CD14-positive monocyte (primary cell): ENCODE measurements at regions not wholly inside any gene's neighbourhood (a gene's known extent, or its start where the extent isn't known, plus 50 kb on each side); places are given as distances from the start of the nearest gene placed in this dataset.

Experiments
- DNase-seq, 3 donors: peaks; one replicate each; pipeline ENCODE4 v3.0.0-alpha.2; 2011 to 2022
- H2AFZ ChIP-seq: 2 replicates; pipeline ENCODE4 v1.6.0; 2012; ENCODE audit warnings: mild to moderate bottlenecking, low read depth, low read length, inconsistent platforms; ENCODE audit not compliant: insufficient read depth, poor library complexity, severe bottlenecking
- H3K27ac ChIP-seq, 2 donors: 1 replicate in 1 of 2; 2 replicates in 1 of 2; pipeline ENCODE4 v1.5.1; 2012 to 2013; ENCODE audit warnings: low read length in 2 of 2, control low read depth in 1 of 2, inconsistent platforms in 1 of 2, low read depth in 1 of 2, mild to moderate bottlenecking in 1 of 2
- H3K27me3 ChIP-seq, 2 donors: one replicate each; pipeline versions ENCODE4 v1.6.0 to v1.6.1; 2011 to 2013; ENCODE audit warnings: low read length in 2 of 2; ENCODE audit not compliant: control insufficient read depth in 2 of 2, insufficient read depth in 2 of 2
- H3K36me3 ChIP-seq, 2 donors: replicated peaks in 1 of 2; 1 replicate in 1 of 2; 2 replicates in 1 of 2; pipeline versions ENCODE4 v1.5.1 to v1.6.1; 2012 to 2013; ENCODE audit warnings: low read length in 2 of 2, control low read depth in 1 of 2, inconsistent platforms in 1 of 2, mild to moderate bottlenecking in 1 of 2; ENCODE audit not compliant: insufficient read depth in 2 of 2, control insufficient read depth in 1 of 2
- H3K4me1 ChIP-seq, 2 donors: 1 replicate in 1 of 2; 2 replicates in 1 of 2; pipeline versions ENCODE4 v1.5.1 to v1.6.1; 2012 to 2013; ENCODE audit warnings: low read length in 2 of 2, control low read depth in 1 of 2, inconsistent platforms in 1 of 2, mild to moderate bottlenecking in 1 of 2, moderate library complexity in 1 of 2; ENCODE audit not compliant: insufficient read depth in 2 of 2, control insufficient read depth in 1 of 2
- H3K4me2 ChIP-seq: replicated peaks from 2 replicates; pipeline ENCODE3; 2012; ENCODE audit warnings: low read length, moderate library complexity, mild to moderate bottlenecking; ENCODE audit not compliant: poor library complexity, severe bottlenecking; ENCODE audit errors: extremely low read depth
- H3K4me3 ChIP-seq, 3 experiments: fragments of 200-600 bp in 1 of 3; sonication (generic) in 1 of 3; replicated peaks in 1 of 3; 1 replicate in 2 of 3; 2 replicates in 1 of 3; pipeline ENCODE4 v1.5.1; 2011 to 2013; ENCODE audit warnings: low read length in 3 of 3, mild to moderate bottlenecking in 3 of 3, control low read depth in 2 of 3, low read depth in 2 of 3, inconsistent platforms in 1 of 3, moderate library complexity in 1 of 3
- H3K79me2 ChIP-seq: 2 replicates; pipeline ENCODE4 v1.6.0; 2012; ENCODE audit warnings: mild to moderate bottlenecking, control low read depth, inconsistent platforms, low read length, moderate library complexity; ENCODE audit not compliant: insufficient read depth
- H3K9ac ChIP-seq: 2 replicates; pipeline ENCODE4 v1.6.0; 2017; ENCODE audit warnings: low read length, mild to moderate bottlenecking; ENCODE audit not compliant: insufficient read depth, poor library complexity, severe bottlenecking
- H3K9me3 ChIP-seq, 2 donors: replicated peaks in 1 of 2; 1 replicate in 1 of 2; 2 replicates in 1 of 2; pipeline versions ENCODE4 v1.5.1 to v1.6.1; 2012 to 2013; ENCODE audit warnings: low read length in 2 of 2, control low read depth in 1 of 2; ENCODE audit not compliant: control insufficient read depth in 1 of 2, insufficient read depth in 1 of 2
- H4K20me1 ChIP-seq: 2 replicates; pipeline ENCODE4 v1.6.0; 2012; ENCODE audit warnings: mild to moderate bottlenecking, low read length, control low read depth, moderate library complexity; ENCODE audit not compliant: insufficient read depth
- H3K27ac Mint-ChIP-seq, 7 donors: one replicate each; pipeline ENCODE4 v1.8.0; 2020; ENCODE audit warnings: mild to moderate bottlenecking in 7 of 7, mixed read lengths in 7 of 7, moderate library complexity in 6 of 7, inconsistent platforms in 2 of 7
- H3K27me3 Mint-ChIP-seq, 3 donors: one replicate each; pipeline ENCODE4 v1.8.0; 2021 to 2022; ENCODE audit warnings: low read depth in 3 of 3, mild to moderate bottlenecking in 3 of 3, mixed read lengths in 3 of 3, moderate library complexity in 3 of 3, inconsistent platforms in 1 of 3
- H3K36me3 Mint-ChIP-seq, 2 donors: one replicate each; pipeline ENCODE4 v1.8.0; 2020; ENCODE audit warnings: mixed read lengths in 2 of 2, inconsistent platforms in 1 of 2, mild to moderate bottlenecking in 1 of 2
- H3K4me1 Mint-ChIP-seq: one replicate; pipeline ENCODE4 v1.8.0; 2020; ENCODE audit warnings: mild to moderate bottlenecking, mixed read lengths
- H3K4me3 Mint-ChIP-seq, 2 donors: one replicate each; pipeline ENCODE4 v1.8.0; 2020; ENCODE audit warnings: mild to moderate bottlenecking in 2 of 2, mixed read lengths in 2 of 2, moderate library complexity in 1 of 2
- H3K9me3 Mint-ChIP-seq, 7 donors: one replicate each; pipeline ENCODE4 v1.8.0; 2020 to 2022; ENCODE audit warnings: mixed read lengths in 7 of 7, mild to moderate bottlenecking in 6 of 7, moderate library complexity in 6 of 7, inconsistent platforms in 2 of 7
- WGBS: methylation state at CpG from one replicate; pipeline ENCODE4 v1.1.5; 2013; ENCODE audit warnings: missing lambda C conversion rate; ENCODE audit not compliant: insufficient coverage; 5-methylcytosine and 5-hydroxymethylcytosine counted together
- intact Hi-C, 2 donors: fragments of 100-400 bp; cut with micrococcal nuclease; formaldehyde crosslinking; loops; one replicate each; pipeline versions ENCODE4 v1.15.0 to v1.15.1; 2023
- TF ChIP-seq, protein P1 (sequence below): fragments of 200-600 bp; IDR thresholded peaks from one replicate; pipeline ENCODE4 v1.8.0; 2022; ENCODE audit warnings: antibody characterized with exemption, mild to moderate bottlenecking

DNA sequence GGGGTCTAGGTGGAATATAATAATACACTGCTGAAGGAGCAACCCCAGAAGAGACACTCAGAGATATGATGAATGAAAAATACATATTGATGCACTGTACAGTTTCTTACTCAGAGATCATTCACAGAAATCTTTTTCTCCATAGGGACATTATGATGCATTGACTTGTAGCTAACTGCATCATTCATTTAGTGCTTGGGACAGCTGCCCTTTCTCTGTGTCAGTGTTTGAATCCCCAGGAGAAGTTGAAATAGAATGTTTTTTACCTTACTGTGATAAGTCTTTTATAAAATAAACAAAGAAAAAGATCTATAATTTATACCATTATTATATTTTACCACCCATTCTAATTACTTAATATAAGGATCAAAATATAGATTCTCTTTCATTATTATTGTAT lies 91.7 kb upstream of the DSEL start:
- no peaks in the 10 kb centered on the region for H3K27me3 ChIP-seq
- no peaks in the 10 kb centered on the region for H3K4me1 ChIP-seq
- TF ChIP-seq, protein P1, sequence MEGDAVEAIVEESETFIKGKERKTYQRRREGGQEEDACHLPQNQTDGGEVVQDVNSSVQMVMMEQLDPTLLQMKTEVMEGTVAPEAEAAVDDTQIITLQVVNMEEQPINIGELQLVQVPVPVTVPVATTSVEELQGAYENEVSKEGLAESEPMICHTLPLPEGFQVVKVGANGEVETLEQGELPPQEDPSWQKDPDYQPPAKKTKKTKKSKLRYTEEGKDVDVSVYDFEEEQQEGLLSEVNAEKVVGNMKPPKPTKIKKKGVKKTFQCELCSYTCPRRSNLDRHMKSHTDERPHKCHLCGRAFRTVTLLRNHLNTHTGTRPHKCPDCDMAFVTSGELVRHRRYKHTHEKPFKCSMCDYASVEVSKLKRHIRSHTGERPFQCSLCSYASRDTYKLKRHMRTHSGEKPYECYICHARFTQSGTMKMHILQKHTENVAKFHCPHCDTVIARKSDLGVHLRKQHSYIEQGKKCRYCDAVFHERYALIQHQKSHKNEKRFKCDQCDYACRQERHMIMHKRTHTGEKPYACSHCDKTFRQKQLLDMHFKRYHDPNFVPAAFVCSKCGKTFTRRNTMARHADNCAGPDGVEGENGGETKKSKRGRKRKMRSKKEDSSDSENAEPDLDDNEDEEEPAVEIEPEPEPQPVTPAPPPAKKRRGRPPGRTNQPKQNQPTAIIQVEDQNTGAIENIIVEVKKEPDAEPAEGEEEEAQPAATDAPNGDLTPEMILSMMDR, result no peak
- H3K36me3 ChIP-seq, result no peaks in the 10 kb centered on the region
- H3K79me2 ChIP-seq, result no peaks in the 10 kb centered on the region
- Mint-ChIP-seq H3K36me3 (no peaks in the 10 kb centered on the region), H3K4me3 (no peak overlapping the region), H3K27me3 (peaks cover 0 to 2% (median 0%) of the 10 kb centered on the region in 3 donors), H3K4me1 (no peaks in the 10 kb centered on the region), H3K27ac (no peak overlapping the region), H3K9me3 (peaks cover 0 to 9% (median 3%) of the 10 kb centered on the region in 7 donors)
- no peak overlapping the region for H3K4me3 ChIP-seq
- H3K4me2 ChIP-seq, result no peak overlapping the region
- H3K9me3 ChIP-seq, result peaks cover 0 to 6% of the 10 kb centered on the region in 2 donors
- no peak overlapping the region for H3K9ac ChIP-seq
- H3K27ac ChIP-seq, result no peak overlapping the region
- H4K20me1 ChIP-seq, result no peaks in the 10 kb centered on the region
- no peak overlapping the region for H2AFZ ChIP-seq
- intact Hi-C loops, result no loop called here
- no peak for DNase-seq

DNA sequence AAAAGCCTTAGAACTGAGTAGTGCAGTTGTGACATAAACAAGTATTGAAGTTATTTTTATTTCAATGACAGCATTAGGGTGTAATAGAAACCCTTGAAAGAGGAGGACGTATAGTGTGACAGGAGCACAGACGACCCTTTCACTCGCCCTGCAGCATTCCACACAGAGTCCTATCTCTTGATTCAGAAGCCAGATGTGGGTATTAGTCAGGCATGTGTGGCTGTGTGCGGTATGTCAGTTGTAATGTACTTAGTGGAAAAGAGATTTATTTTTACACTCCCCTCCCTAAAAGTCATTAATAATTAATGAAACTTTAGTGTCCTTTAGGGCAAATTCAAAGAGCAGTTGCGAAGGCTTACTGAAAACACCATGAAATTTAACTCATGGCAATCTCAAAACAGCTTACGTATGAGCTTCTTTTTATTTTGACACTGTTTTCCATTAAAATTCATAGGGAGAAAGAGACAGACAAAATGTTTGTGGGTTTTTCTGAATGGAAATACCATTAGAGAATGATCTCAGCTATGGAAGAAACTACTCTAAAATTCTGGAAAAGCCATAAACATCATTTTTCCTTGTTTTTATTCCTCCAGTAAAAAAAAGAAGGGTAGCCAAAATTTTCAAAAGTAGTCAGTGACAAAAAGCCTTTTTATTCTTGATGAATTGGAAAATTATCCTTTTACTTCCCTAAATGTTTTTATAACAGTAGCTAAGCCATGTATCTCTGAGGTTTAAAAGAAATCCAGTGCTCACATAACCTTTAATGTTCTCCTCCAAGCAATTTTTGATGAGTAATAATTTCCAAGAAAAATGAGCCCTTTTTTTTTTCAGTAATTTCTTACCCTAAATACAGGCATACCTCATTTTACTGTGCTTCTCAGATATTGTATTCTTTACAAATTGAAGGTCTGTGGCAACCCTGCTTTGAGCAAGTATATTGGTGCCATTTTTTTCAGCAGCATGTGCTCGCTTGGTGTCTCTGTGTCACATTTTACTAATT lies 84.0 kb upstream of the DSEL start:
- TF ChIP-seq, protein P1, result no peak
- Histone ChIP-seq H3K4me1 (no peaks in the 10 kb centered on the region), H3K9me3 (peaks cover 0 to 11% of the 10 kb centered on the region in 2 donors), H3K36me3 (no peaks in the 10 kb centered on the region), H3K79me2 (no peaks in the 10 kb centered on the region), H3K9ac (no peak overlapping the region), H3K4me3 (no peak overlapping the region), H4K20me1 (no peaks in the 10 kb centered on the region), H3K27ac (no peak overlapping the region), H2AFZ (no peak overlapping the region), H3K27me3 (no peaks in the 10 kb centered on the region), H3K4me2 (no peak overlapping the region)
- H3K36me3 Mint-ChIP-seq, result no peaks in the 10 kb centered on the region
- peaks cover 0 to 20% (median 5%) of the 10 kb centered on the region in 7 donors for H3K9me3 Mint-ChIP-seq
- no peak overlapping the region for H3K4me3 Mint-ChIP-seq
- no peaks in the 10 kb centered on the region for H3K4me1 Mint-ChIP-seq
- H3K27me3 Mint-ChIP-seq, result no peaks in the 10 kb centered on the region
- no peak overlapping the region for H3K27ac Mint-ChIP-seq
- WGBS, result no CpG with 5 or more reads among the region's 7 CpGs
- intact Hi-C loops, result no loop called here
- no peak for DNase-seq
